B cell (primary cell): ENCODE measurements at regions not wholly inside any gene's neighbourhood (a gene's known extent, or its start where the extent isn't known, plus 50 kb on each side); places are given as distances from the start of the nearest gene placed in this dataset.

ENCODE experiments used
- ATAC-seq: fragments of 200-7000 bp; cut with Tn5 transposase; one replicate; pipeline ENCODE4 v1.10.0; 2021; ENCODE audit warnings: low read depth, mild to moderate bottlenecking, moderate number of reproducible peaks, moderate library complexity
- CTCF ChIA-PET: fragments of 350-600 bp; sonication (Branson Sonifier 250); formaldehyde crosslinking; loops from one replicate; lab custom pipeline; 2021; ENCODE audit warnings: antibody characterized with exemption, inconsistent platforms; lab: Charles Lee
- POLR2A ChIA-PET: fragments of 350-600 bp; sonication (Branson Sonifier 250); formaldehyde crosslinking; loops from one replicate; lab custom pipeline; 2021; ENCODE audit warnings: antibody characterized with exemption; lab: Charles Lee
- DNase-seq: peaks from one replicate; pipeline ENCODE4 v3.0.0; 2013
- H2AFZ ChIP-seq: 2 replicates; pipeline ENCODE4 v1.6.1; 2012; ENCODE audit warnings: mild to moderate bottlenecking, low read depth, low read length; ENCODE audit not compliant: insufficient read depth, poor library complexity, severe bottlenecking
- H3K27ac ChIP-seq, 2 donors: 1 replicate in 1 of 2; 2 replicates in 1 of 2; pipeline ENCODE4 v1.5.1; 2012 to 2013; ENCODE audit warnings: low read length in 2 of 2, mild to moderate bottlenecking in 2 of 2, moderate library complexity in 1 of 2
- H3K27me3 ChIP-seq, 4 experiments: fragments of 200-600 bp in 1 of 4; sonication (generic) in 1 of 4; replicated peaks in 1 of 4; 1 replicate in 2 of 4; 2 replicates in 2 of 4; pipeline versions ENCODE4 v1.6.1 to v1.7.0; 2013 to 2016; ENCODE audit warnings: low read length in 3 of 4, mild to moderate bottlenecking in 2 of 4, mixed read lengths in 1 of 4, moderate library complexity in 1 of 4; ENCODE audit not compliant: insufficient read depth in 4 of 4, control insufficient read depth in 3 of 4; ENCODE audit errors: control extremely low read depth in 1 of 4
- H3K36me3 ChIP-seq, 2 experiments: replicated peaks in 1 of 2; 1 replicate in 1 of 2; 2 replicates in 1 of 2; pipeline versions ENCODE4 v1.6.1 to v1.7.1; 2013; ENCODE audit warnings: low read length in 1 of 2; ENCODE audit not compliant: insufficient read depth in 2 of 2, control insufficient read depth in 1 of 2; ENCODE audit errors: control extremely low read depth in 1 of 2, extremely low read depth in 1 of 2
- H3K4me1 ChIP-seq, 2 donors: fragments of 200-600 bp in 1 of 2; sonication (generic) in 1 of 2; 1 replicate in 1 of 2; 2 replicates in 1 of 2; pipeline versions ENCODE4 v1.5.1 to v1.6.1; 2013 to 2017; ENCODE audit warnings: low read length in 2 of 2; ENCODE audit not compliant: control insufficient read depth in 2 of 2, insufficient read depth in 2 of 2
- H3K4me2 ChIP-seq: replicated peaks from 2 replicates; pipeline ENCODE3; 2012; ENCODE audit warnings: mild to moderate bottlenecking, low read depth, low read length; ENCODE audit not compliant: poor library complexity, severe bottlenecking
- H3K4me3 ChIP-seq, 5 experiments: fragments of 200-600 bp in 1 of 5; sonication (generic) in 1 of 5; 1 replicate in 3 of 5; 2 replicates in 2 of 5; pipeline versions ENCODE4 v1.5.1 to v1.7.0; 2011 to 2016; ENCODE audit warnings: low read length in 4 of 5, mild to moderate bottlenecking in 4 of 5, low read depth in 2 of 5, control low read depth in 1 of 5, moderate library complexity in 1 of 5; ENCODE audit not compliant: insufficient read depth in 1 of 5; ENCODE audit errors: control extremely low read depth in 1 of 5, extremely low read depth in 1 of 5
- H3K79me2 ChIP-seq: fragments of 200-600 bp; sonication (generic); one replicate; pipeline ENCODE4 v1.6.0; 2016; ENCODE audit warnings: low read length; ENCODE audit not compliant: control insufficient read depth, insufficient read depth
- H3K9ac ChIP-seq: fragments of 200-600 bp; sonication (generic); 2 replicates; pipeline ENCODE4 v1.6.1; 2017; ENCODE audit warnings: mild to moderate bottlenecking, low read length, moderate library complexity
- H3K9me3 ChIP-seq, 3 donors: one replicate each; pipeline versions ENCODE4 v1.6.1 to v1.7.1; 2013; ENCODE audit warnings: low read length in 2 of 3; ENCODE audit not compliant: control insufficient read depth in 2 of 3, insufficient read depth in 1 of 3; ENCODE audit errors: control extremely low read depth in 1 of 3
- H4K20me1 ChIP-seq: 2 replicates; pipeline ENCODE4 v1.6.0; 2012; ENCODE audit warnings: mild to moderate bottlenecking, low read length; ENCODE audit not compliant: insufficient read depth, control insufficient read depth, poor library complexity, severe bottlenecking
- H3K27ac Mint-ChIP-seq: one replicate; pipeline ENCODE4 v1.8.0; 2021; ENCODE audit warnings: mixed read lengths
- H3K27me3 Mint-ChIP-seq: one replicate; pipeline ENCODE4 v1.8.0; 2021; ENCODE audit warnings: mixed read lengths
- H3K4me1 Mint-ChIP-seq: one replicate; pipeline ENCODE4 v1.8.0; 2021; ENCODE audit warnings: mixed read lengths
- H3K4me3 Mint-ChIP-seq: one replicate; pipeline ENCODE4 v1.8.0; 2021; ENCODE audit warnings: mixed read lengths
- H3K9me3 Mint-ChIP-seq: one replicate; pipeline ENCODE4 v1.8.0; 2022; ENCODE audit warnings: mixed read lengths; ENCODE audit not compliant: insufficient read depth
- CTCF ChIP-seq: fragments of 200-600 bp; IDR thresholded peaks from one replicate; pipeline ENCODE4 v1.8.0; 2022; ENCODE audit warnings: antibody characterized with exemption, mild to moderate bottlenecking
- EZH2 ChIP-seq: IDR thresholded peaks from 2 replicates; pipeline ENCODE4 v1.6.1; 2012; ENCODE audit warnings: borderline replicate concordance, low read depth, mild to moderate bottlenecking, moderate library complexity, low read length; ENCODE audit not compliant: insufficient read depth, poor library complexity, severe bottlenecking
- WGBS: methylation state at CpG from one replicate; pipeline ENCODE4 v1.1.5; 2013; ENCODE audit warnings: missing lambda C conversion rate; ENCODE audit not compliant: insufficient coverage; 5-methylcytosine and 5-hydroxymethylcytosine counted together
- intact Hi-C: fragments of 100-400 bp; cut with micrococcal nuclease; formaldehyde crosslinking; loops from one replicate; pipeline ENCODE4 v1.10.0; 2022

GRCh38 chr5:126120939-126121338 is 302.3 kb upstream of the GRAMD2B start:
- Histone ChIP-seq H3K27ac (no peak overlapping the region), H3K4me3 (no peak overlapping the region), H3K79me2 (no peaks in the 10 kb centered on the region), H4K20me1 (no peaks in the 10 kb centered on the region), H2AFZ (no peak overlapping the region), H3K9me3 (no peaks in the 10 kb centered on the region), H3K27me3 (no peaks in the 10 kb centered on the region), H3K4me2 (no peak overlapping the region), H3K9ac (no peak overlapping the region), H3K36me3 (no peaks in the 10 kb centered on the region), H3K4me1 (no peaks in the 10 kb centered on the region)
- no peak for TF ChIP-seq CTCF
- no peak for TF ChIP-seq EZH2
- no peaks in the 10 kb centered on the region for H3K27me3 Mint-ChIP-seq
- CTCF ChIA-PET, result no interaction called here
- DNase-seq (no peak), ATAC-seq (no peak)
- intact Hi-C loops, result no loop called here
- H3K27ac Mint-ChIP-seq, result no peak overlapping the region
- POLR2A ChIA-PET, result no interaction called here
- no peaks in the 10 kb centered on the region for H3K4me1 Mint-ChIP-seq
- no peak overlapping the region for H3K4me3 Mint-ChIP-seq
- H3K9me3 Mint-ChIP-seq, result no peaks in the 10 kb centered on the region
- no CpG with 5 or more reads among the region's 1 CpG for WGBS

- ATAC-seq (no peak), DNase-seq (no peak)
- no peak for TF ChIP-seq CTCF
- TF ChIP-seq EZH2, result no peak
- H3K27ac ChIP-seq, result no peak overlapping the region
- H4K20me1 ChIP-seq, result no peaks in the 10 kb centered on the region
- no peaks in the 10 kb centered on the region for H3K79me2 ChIP-seq
- H3K27me3 Mint-ChIP-seq, result peaks cover 6% of the 10 kb centered on the region
- no peaks in the 10 kb centered on the region for H3K36me3 ChIP-seq
- CTCF ChIA-PET, result no interaction called here
- H3K9ac ChIP-seq, result no peak overlapping the region
- H3K9me3 Mint-ChIP-seq, result no peaks in the 10 kb centered on the region
- H3K4me2 ChIP-seq, result no peak overlapping the region
- intact Hi-C loops, result no loop called here
- WGBS, result 88% methylated on average over 3 of the region's 4 CpGs
- no peaks in the 10 kb centered on the region for H3K9me3 ChIP-seq
- H3K27me3 ChIP-seq, result no peaks in the 10 kb centered on the region
- H2AFZ ChIP-seq, result no peak overlapping the region
- no peak overlapping the region for H3K4me3 Mint-ChIP-seq
- POLR2A ChIA-PET, result no interaction called here
- H3K4me1 ChIP-seq, result no peaks in the 10 kb centered on the region
- no peak overlapping the region for H3K4me3 ChIP-seq
- no peak overlapping the region for H3K27ac Mint-ChIP-seq
- no peaks in the 10 kb centered on the region for H3K4me1 Mint-ChIP-seq
Measured at GRCh38 chr5:126122942-126123341, 300.3 kb upstream of the GRAMD2B start.
